GM12892 (cell line): ENCODE measurements at regions not wholly inside any gene's neighbourhood (a gene's known extent, or its start where the extent isn't known, plus 50 kb on each side); places are given as distances from the start of the nearest gene placed in this dataset.

ENCODE experiments used
- POLR2A ChIP-seq: IDR thresholded peaks from 2 replicates; pipeline ENCODE4 v1.6.1; 2011; ENCODE audit warnings: low read depth, low read length, control low read depth
- POLR2AphosphoS5 ChIP-seq: IDR thresholded peaks from 2 replicates; pipeline ENCODE4 v1.6.1; 2011; ENCODE audit warnings: low read depth, low read length, control low read depth
- TAF1 ChIP-seq: IDR thresholded peaks from 2 replicates; pipeline ENCODE4 v1.6.1; 2011; ENCODE audit warnings: low read depth, mild to moderate bottlenecking, control low read depth, low read length, borderline replicate concordance

DNA sequence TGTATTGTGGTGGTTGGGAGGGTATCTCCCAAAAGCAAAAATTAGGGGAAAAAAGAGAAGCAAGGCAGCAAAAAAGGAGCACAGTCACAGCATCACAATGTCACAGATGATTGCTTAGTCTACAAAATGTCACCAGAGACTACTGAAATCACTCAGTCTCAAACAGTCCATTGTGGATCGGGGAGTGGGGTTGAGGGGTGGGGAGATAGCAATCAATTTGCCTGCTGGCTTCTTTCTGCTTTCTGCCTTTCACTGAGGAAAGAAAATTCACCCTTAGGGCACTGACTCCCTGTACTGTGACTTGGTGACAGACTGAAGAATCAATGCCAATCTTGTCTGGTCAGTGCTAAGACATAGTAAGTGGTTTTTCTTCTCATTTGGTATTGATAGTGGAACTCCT is 2127.1 kb upstream of the PCDH20 start:
- TF ChIP-seq POLR2A (no peak), TAF1 (no peak), POLR2AphosphoS5 (no peak)
